Liver (tissue), 8 donors: ENCODE measurements at regions not wholly inside any gene's neighbourhood (a gene's known extent, or its start where the extent isn't known, plus 50 kb on each side); places are given as distances from the start of the nearest gene placed in this dataset.

ENCODE experiments used
- DNase-seq: peaks from one replicate; pipeline ENCODE4 v3.0.0-alpha.2; 2017; ENCODE audit warnings: low spot score
- H3K27ac ChIP-seq, 2 donors: one replicate each; pipeline ENCODE4 v1.7.0; 2013; ENCODE audit warnings: inconsistent platforms in 2 of 2, low read length in 2 of 2, control low read depth in 1 of 2, low read depth in 1 of 2, mild to moderate bottlenecking in 1 of 2
- H3K27me3 ChIP-seq, 4 donors: one replicate each; pipeline versions ENCODE4 v1.6.1 to v1.7.0; 2013; ENCODE audit warnings: low read length in 3 of 4, inconsistent platforms in 1 of 4, mild to moderate bottlenecking in 1 of 4, moderate library complexity in 1 of 4; ENCODE audit not compliant: control insufficient read depth in 4 of 4, insufficient read depth in 4 of 4
- H3K36me3 ChIP-seq, 4 donors: one replicate each; pipeline versions ENCODE4 v1.6.1 to v1.7.0; 2013; ENCODE audit warnings: low read length in 3 of 4, mild to moderate bottlenecking in 3 of 4, low read depth in 1 of 4, moderate library complexity in 1 of 4; ENCODE audit not compliant: control insufficient read depth in 4 of 4, insufficient read depth in 3 of 4
- H3K4me1 ChIP-seq, 4 donors: one replicate each; pipeline versions ENCODE4 v1.6.1 to v1.7.0; 2013; ENCODE audit warnings: low read length in 3 of 4, mild to moderate bottlenecking in 3 of 4, moderate library complexity in 1 of 4; ENCODE audit not compliant: control insufficient read depth in 4 of 4, insufficient read depth in 4 of 4
- H3K4me3 ChIP-seq, 3 donors: one replicate each; pipeline versions ENCODE4 v1.6.1 to v1.7.0; 2013; ENCODE audit warnings: low read length in 3 of 3, control low read depth in 1 of 3, low read depth in 1 of 3, mild to moderate bottlenecking in 1 of 3
- H3K9ac ChIP-seq, 2 donors: one replicate each; pipeline ENCODE4 v1.7.0; 2013; ENCODE audit warnings: low read length in 2 of 2, mild to moderate bottlenecking in 2 of 2, moderate library complexity in 2 of 2, control low read depth in 1 of 2, low read depth in 1 of 2
- H3K9me3 ChIP-seq, 4 donors: one replicate each; pipeline versions ENCODE4 v1.6.1 to v1.7.0; 2013; ENCODE audit warnings: low read length in 3 of 4; ENCODE audit not compliant: control insufficient read depth in 4 of 4
- EGR1 ChIP-seq, 2 donors: IDR thresholded peaks; 2 replicates each; pipeline ENCODE4 v1.6.1; 2016 to 2018; ENCODE audit warnings: antibody characterized with exemption in 2 of 2, low read depth in 2 of 2
- FOXA1 ChIP-seq: IDR thresholded peaks from 2 replicates; pipeline ENCODE4 v1.6.1; 2016; ENCODE audit warnings: antibody characterized with exemption
- FOXA2 ChIP-seq: IDR thresholded peaks from 2 replicates; pipeline ENCODE4 v1.6.1; 2016; ENCODE audit warnings: antibody characterized with exemption
- GABPA ChIP-seq, 2 donors: IDR thresholded peaks in 1 of 2; conservative IDR thresholded peaks in 1 of 2; 2 replicates each; pipeline ENCODE4 v1.6.1; 2016; ENCODE audit warnings: antibody characterized with exemption in 2 of 2, mild to moderate bottlenecking in 1 of 2, moderate library complexity in 1 of 2
- JUND ChIP-seq, 2 donors: IDR thresholded peaks; 2 replicates each; pipeline ENCODE4 v1.6.1; 2016; ENCODE audit warnings: antibody characterized with exemption in 2 of 2
- NR2F2 ChIP-seq: IDR thresholded peaks from 2 replicates; pipeline ENCODE4 v1.6.1; 2016; ENCODE audit warnings: antibody characterized with exemption
- RAD21 ChIP-seq, 2 donors: IDR thresholded peaks; 2 replicates each; pipeline ENCODE4 v1.6.1; 2016; ENCODE audit warnings: antibody characterized with exemption in 2 of 2, mild to moderate bottlenecking in 2 of 2
- RXRA ChIP-seq, 2 donors: IDR thresholded peaks; 2 replicates each; pipeline ENCODE4 v1.6.1; 2017 to 2018; ENCODE audit warnings: antibody characterized with exemption in 2 of 2, mild to moderate bottlenecking in 1 of 2
- TAF1 ChIP-seq: conservative IDR thresholded peaks from 2 replicates; pipeline ENCODE4 v1.6.1; 2016; ENCODE audit warnings: antibody characterized with exemption, mild to moderate bottlenecking
- YY1 ChIP-seq: IDR thresholded peaks from 2 replicates; pipeline ENCODE4 v1.6.1; 2016; ENCODE audit warnings: antibody characterized with exemption, mild to moderate bottlenecking
- WGBS: extraction: QIAGEN DNeasy Blood & Tissue Kit; methylation state at CpG from one replicate; pipeline ENCODE4 v1.1.7; 2013; 5-methylcytosine and 5-hydroxymethylcytosine counted together
- TF ChIP-seq, protein P1 (sequence below): fragments of 150-350 bp; IDR thresholded peaks from 2 replicates; pipeline ENCODE4 v1.5.1; 2017; ENCODE audit warnings: improper control_type of control experiment, low read depth, low read length; ENCODE audit not compliant: missing input control
- TF ChIP-seq, protein P2 (sequence below): IDR thresholded peaks from 2 replicates; pipeline ENCODE4 v1.6.1; 2016; ENCODE audit warnings: antibody characterized with exemption, mild to moderate bottlenecking
- TF ChIP-seq, protein P3 (sequence below): IDR thresholded peaks from 2 replicates; pipeline ENCODE4 v1.6.1; 2016; ENCODE audit warnings: antibody characterized with exemption
- donor health status: healthy.
- donor health status: healthy.
- donor health status: healthy.
- donor health status: healthy.
- donor health status: healthy.

DNA sequence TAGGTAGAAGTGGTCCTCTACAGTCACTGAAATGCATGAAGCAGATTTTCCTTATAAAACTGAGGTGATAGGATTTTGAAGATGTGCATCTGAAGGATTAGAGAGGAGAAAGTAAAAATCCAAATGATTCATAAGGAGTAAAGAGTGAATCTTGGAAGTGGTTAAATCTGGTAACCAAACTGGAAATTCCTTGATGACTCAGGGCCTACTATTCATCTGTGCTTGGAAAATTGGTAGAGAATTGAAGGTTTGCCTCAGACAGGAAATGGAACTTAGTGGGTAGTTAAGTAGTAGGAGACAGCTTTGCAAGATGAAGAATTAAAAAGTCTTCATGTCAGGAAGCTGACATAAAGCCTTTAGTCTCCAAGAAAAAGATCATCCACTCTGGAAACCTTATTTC is 368.9 kb upstream of the CTSO start:
- no peaks in the 10 kb centered on the region for H3K36me3 ChIP-seq
- no peak overlapping the region for H3K4me3 ChIP-seq
- H3K27me3 ChIP-seq, result no peaks in the 10 kb centered on the region
- TF ChIP-seq RXRA (IDR thresholded peaks at IDR 0.05), result no peak
- no peak for TF ChIP-seq NR2F2
- TF ChIP-seq FOXA2, result no peak
- no peak for TF ChIP-seq EGR1 (IDR thresholded peaks at IDR 0.05; ENCODE audit: low read depth in 2 of 2)
- TF ChIP-seq YY1, result no peak
- TF ChIP-seq, protein P1, sequence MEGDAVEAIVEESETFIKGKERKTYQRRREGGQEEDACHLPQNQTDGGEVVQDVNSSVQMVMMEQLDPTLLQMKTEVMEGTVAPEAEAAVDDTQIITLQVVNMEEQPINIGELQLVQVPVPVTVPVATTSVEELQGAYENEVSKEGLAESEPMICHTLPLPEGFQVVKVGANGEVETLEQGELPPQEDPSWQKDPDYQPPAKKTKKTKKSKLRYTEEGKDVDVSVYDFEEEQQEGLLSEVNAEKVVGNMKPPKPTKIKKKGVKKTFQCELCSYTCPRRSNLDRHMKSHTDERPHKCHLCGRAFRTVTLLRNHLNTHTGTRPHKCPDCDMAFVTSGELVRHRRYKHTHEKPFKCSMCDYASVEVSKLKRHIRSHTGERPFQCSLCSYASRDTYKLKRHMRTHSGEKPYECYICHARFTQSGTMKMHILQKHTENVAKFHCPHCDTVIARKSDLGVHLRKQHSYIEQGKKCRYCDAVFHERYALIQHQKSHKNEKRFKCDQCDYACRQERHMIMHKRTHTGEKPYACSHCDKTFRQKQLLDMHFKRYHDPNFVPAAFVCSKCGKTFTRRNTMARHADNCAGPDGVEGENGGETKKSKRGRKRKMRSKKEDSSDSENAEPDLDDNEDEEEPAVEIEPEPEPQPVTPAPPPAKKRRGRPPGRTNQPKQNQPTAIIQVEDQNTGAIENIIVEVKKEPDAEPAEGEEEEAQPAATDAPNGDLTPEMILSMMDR, result no peak
- TF ChIP-seq JUND (IDR thresholded peaks at IDR 0.05), result no peak
- TF ChIP-seq TAF1, result no peak
- TF ChIP-seq GABPA (IDR thresholded peaks at IDR 0.05 in 1 of 2, conservative IDR thresholded peaks at IDR 0.05 in 1 of 2), result no peak
- TF ChIP-seq, protein P2, sequence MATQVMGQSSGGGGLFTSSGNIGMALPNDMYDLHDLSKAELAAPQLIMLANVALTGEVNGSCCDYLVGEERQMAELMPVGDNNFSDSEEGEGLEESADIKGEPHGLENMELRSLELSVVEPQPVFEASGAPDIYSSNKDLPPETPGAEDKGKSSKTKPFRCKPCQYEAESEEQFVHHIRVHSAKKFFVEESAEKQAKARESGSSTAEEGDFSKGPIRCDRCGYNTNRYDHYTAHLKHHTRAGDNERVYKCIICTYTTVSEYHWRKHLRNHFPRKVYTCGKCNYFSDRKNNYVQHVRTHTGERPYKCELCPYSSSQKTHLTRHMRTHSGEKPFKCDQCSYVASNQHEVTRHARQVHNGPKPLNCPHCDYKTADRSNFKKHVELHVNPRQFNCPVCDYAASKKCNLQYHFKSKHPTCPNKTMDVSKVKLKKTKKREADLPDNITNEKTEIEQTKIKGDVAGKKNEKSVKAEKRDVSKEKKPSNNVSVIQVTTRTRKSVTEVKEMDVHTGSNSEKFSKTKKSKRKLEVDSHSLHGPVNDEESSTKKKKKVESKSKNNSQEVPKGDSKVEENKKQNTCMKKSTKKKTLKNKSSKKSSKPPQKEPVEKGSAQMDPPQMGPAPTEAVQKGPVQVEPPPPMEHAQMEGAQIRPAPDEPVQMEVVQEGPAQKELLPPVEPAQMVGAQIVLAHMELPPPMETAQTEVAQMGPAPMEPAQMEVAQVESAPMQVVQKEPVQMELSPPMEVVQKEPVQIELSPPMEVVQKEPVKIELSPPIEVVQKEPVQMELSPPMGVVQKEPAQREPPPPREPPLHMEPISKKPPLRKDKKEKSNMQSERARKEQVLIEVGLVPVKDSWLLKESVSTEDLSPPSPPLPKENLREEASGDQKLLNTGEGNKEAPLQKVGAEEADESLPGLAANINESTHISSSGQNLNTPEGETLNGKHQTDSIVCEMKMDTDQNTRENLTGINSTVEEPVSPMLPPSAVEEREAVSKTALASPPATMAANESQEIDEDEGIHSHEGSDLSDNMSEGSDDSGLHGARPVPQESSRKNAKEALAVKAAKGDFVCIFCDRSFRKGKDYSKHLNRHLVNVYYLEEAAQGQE, result no peak
- TF ChIP-seq, protein P3, sequence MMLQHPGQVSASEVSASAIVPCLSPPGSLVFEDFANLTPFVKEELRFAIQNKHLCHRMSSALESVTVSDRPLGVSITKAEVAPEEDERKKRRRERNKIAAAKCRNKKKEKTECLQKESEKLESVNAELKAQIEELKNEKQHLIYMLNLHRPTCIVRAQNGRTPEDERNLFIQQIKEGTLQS, result no peak
- TF ChIP-seq RAD21 (IDR thresholded peaks at IDR 0.05), result no peak
- no peaks in the 10 kb centered on the region for H3K4me1 ChIP-seq
- H3K9ac ChIP-seq, result no peak overlapping the region
- DNase-seq, result no peak
- H3K9me3 ChIP-seq, result no peaks in the 10 kb centered on the region
- no peak overlapping the region for H3K27ac ChIP-seq

DNA sequence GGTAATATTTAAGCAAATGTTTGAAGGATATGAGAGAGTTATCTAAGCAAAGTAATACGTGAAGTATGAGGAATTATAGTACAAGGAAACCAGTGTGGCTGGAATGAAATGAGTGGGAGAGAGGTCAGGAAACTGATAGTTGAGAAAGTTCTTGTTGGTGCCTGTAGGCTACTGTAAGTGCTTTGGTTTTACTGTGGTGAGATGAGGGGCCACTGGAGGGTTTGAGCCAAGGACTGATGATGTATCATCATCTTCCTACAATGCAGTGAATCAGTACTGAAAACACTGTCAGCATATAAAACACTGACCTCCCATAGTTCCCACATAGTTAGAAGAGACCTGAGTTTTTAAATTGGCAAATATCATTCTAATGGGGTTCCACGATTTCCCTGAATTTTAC is 367.5 kb upstream of the CTSO start:
- H3K27me3 ChIP-seq, result no peaks in the 10 kb centered on the region
- 66% methylated on average over 2 of the region's 2 CpGs for WGBS

More for the DNA sequence above, 367.5 kb upstream of the CTSO start:
- Histone ChIP-seq H3K9me3 (peaks cover 0 to 5% (median under 1%) of the 10 kb centered on the region in 4 donors), H3K9ac (no peak overlapping the region), H3K27ac (no peak overlapping the region), H3K4me1 (no peaks in the 10 kb centered on the region), H3K4me3 (no peak overlapping the region), H3K36me3 (no peaks in the 10 kb centered on the region)
- TF ChIP-seq, protein P2, result no peak
- TF ChIP-seq, protein P1, result no peak
- TF ChIP-seq TAF1, result no peak
- TF ChIP-seq, protein P3, result no peak
- TF ChIP-seq FOXA1, result no peak
- no peak for TF ChIP-seq RXRA (IDR thresholded peaks at IDR 0.05)
- no peak for DNase-seq
